ENCODE measurements at regions not wholly inside any gene's neighbourhood (a gene's known extent, or its start where the extent isn't known, plus 50 kb on each side); places are given as distances from the start of the nearest gene placed in this dataset.
"Not testable (repeated sequence)": the region's sequence is repeated elsewhere in the genome, so short reads cannot be mapped to it uniquely, and the experiment has no call there.

DNA sequence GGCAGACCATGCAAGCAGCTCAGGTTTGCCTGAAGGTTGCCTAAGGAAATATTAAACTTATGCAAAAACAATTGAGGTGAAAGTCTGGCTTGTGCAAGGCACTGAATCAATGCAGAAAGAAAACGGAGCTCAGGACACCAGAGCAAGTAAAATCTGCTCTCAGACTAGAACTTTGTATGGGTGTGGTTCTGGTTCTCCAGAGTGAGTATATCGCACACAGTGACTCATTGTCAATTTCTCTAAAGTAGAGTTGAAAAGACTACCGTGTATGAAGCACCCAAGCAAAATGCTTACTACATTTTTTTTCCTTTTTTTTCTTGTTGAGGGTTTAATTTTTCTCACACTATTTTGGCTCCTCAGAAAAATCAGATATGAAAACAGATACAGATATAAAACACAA lies 650.3 kb upstream of the CDH10 start:
- Histone ChIP-seq H3K4me1 (no peaks in the 10 kb centered on the region), H3K9me3 (no peaks in the 10 kb centered on the region), H3K27ac (no peak overlapping the region), H3K27me3 (ENCODE audit: insufficient read depth in 3 of 3, low read length in 2 of 3) (no peaks in the 10 kb centered on the region), H3K4me3 (no peak overlapping the region), H3K36me3 (ENCODE audit: insufficient read depth in 1 of 2, low read depth in 1 of 2) (no peaks in the 10 kb centered on the region)
- no peak for TF ChIP-seq CTCF (IDR thresholded peaks at IDR 0.05)
- WGBS, 3 donors, result 66 to 70% (median 66%) methylated on average over 3 of the region's 3 CpGs
- ATAC-seq (no peak), DNase-seq (no peak)
- intact Hi-C loops (cut with DNase I), result no loop called here

DNA sequence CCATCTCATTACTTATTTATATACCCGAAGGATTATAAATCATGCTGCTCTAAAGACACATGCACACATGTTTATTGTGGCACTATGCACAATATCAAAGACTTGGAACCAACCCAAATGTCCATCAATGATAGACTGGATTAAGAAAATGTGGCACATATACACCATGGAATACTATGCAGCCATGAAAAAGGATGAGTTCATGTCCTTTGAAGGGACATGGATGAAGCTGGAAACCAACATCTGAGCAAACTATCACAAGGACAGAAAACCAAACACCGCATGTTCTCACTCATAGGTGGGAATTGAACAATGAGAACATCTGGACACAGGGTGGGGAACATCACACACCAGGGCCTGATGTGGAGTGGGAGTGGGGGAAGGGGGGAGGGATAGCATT lies 645.0 kb upstream of the CDH10 start:
- H3K27ac ChIP-seq; H3K4me1 ChIP-seq; H3K4me3 ChIP-seq; H3K27me3 ChIP-seq (ENCODE audit: insufficient read depth in 3 of 3, low read length in 2 of 3); DNase-seq; H3K9me3 ChIP-seq; H3K36me3 ChIP-seq (ENCODE audit: insufficient read depth in 1 of 2, low read depth in 1 of 2); intact Hi-C loops (cut with DNase I); ATAC-seq: not testable (repeated sequence)
- WGBS, 3 donors, result 95 to 99% (median 99%) methylated on average over 2 of the region's 2 CpGs

- no peak for DNase-seq
- no peak for TF ChIP-seq CTCF (IDR thresholded peaks at IDR 0.05)
Measured at GRCh38 chr5:25286319-25286718, 641.5 kb upstream of the CDH10 start.

DNA sequence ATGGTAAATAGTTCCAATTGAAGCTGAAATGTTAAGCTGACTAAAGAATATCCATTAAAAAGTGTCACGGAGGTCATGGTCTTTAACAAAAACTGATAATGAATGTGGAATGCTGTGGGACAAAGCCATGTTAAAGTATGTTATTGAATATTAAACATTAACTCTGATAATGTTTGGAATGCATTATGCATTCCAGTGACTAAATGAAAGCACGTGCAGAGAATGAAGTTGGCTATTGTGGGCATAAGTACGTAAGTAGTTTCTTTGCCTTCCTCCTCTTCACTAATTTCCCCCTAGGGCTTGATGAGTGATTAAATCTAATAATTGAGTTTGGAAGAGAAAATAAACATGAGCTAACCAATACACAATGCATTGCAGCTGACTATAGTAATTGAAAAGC lies 640.4 kb upstream of the CDH10 start:
- no peaks in the 10 kb centered on the region for H3K4me1 ChIP-seq
- intact Hi-C loops (cut with DNase I), result no loop called here
- no peak overlapping the region for H3K4me3 ChIP-seq
- H3K36me3 ChIP-seq (ENCODE audit: insufficient read depth in 1 of 2, low read depth in 1 of 2), result no peaks in the 10 kb centered on the region
- WGBS, 3 donors, result 50 to 60% (median 52%) methylated on average over 3 of the region's 3 CpGs
- no peak for TF ChIP-seq CTCF (IDR thresholded peaks at IDR 0.05)
- H3K27ac ChIP-seq, result no peak overlapping the region
- no peaks in the 10 kb centered on the region for H3K27me3 ChIP-seq (ENCODE audit: insufficient read depth in 3 of 3, low read length in 2 of 3)
- DNase-seq, result no peak
- H3K9me3 ChIP-seq, result no peaks in the 10 kb centered on the region
- no peak for ATAC-seq

More at GRCh38 chr5:25286319-25286718, 641.5 kb upstream of the CDH10 start:
- no peak for ATAC-seq
- intact Hi-C loops (cut with DNase I), result no loop called here
- H3K4me1 ChIP-seq, result no peaks in the 10 kb centered on the region
- no peak overlapping the region for H3K27ac ChIP-seq
- no peaks in the 10 kb centered on the region for H3K9me3 ChIP-seq
- no peaks in the 10 kb centered on the region for H3K27me3 ChIP-seq (ENCODE audit: insufficient read depth in 3 of 3, low read length in 2 of 3)
- H3K36me3 ChIP-seq (ENCODE audit: insufficient read depth in 1 of 2, low read depth in 1 of 2), result no peaks in the 10 kb centered on the region
- no peak overlapping the region for H3K4me3 ChIP-seq
- 43 to 50% (median 50%) methylated on average over 3 of the region's 3 CpGs for WGBS, 3 donors

DNA sequence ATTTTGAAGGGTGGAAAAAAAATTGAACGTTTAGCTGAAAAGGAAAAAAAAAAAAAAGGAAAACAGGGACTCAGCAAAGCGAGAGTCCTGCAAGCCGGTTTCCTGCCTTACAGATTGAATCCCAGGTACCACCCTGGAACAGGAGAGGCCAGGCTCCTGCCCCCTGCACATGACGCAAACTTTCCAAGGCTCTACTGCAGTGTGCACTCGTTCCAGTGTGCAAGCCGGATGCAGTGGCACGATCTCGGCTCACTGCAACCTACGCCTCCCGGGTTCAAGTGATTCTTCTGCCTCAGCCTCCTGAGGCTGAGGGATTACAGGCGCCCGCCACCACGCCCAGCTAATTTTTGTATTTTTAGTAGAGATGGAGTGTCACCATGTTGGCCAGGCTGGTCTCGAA lies 618.7 kb upstream of the CDH10 start:
- H3K27me3 ChIP-seq (ENCODE audit: insufficient read depth in 3 of 3, low read length in 2 of 3); intact Hi-C loops (cut with DNase I); H3K9me3 ChIP-seq; H3K36me3 ChIP-seq (ENCODE audit: insufficient read depth in 1 of 2, low read depth in 1 of 2); ATAC-seq; H3K4me3 ChIP-seq; H3K4me1 ChIP-seq; H3K27ac ChIP-seq; DNase-seq: not testable (repeated sequence)
- WGBS, 3 donors, result 91 to 94% (median 93%) methylated on average over 14 of the region's 14 CpGs

DNA sequence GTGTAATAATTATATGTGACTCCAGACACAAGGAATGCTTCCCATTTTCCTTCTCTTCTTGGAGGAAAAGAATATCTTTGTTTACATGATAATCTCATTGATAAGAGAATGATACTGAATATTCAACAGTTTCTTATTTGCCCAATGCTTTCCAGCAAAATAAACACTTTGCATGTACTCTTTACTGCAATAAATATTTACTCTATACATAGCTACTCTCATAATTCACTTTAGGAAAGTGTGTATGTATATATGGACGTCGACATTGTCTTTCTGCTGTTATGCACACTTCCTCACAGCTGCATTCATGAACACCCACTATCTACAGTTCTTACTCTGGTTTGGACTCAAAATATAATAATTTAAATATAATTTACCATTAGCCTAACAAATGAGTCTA lies 617.4 kb upstream of the CDH10 start:
- Histone ChIP-seq H3K36me3 (ENCODE audit: insufficient read depth in 1 of 2, low read depth in 1 of 2) (no peaks in the 10 kb centered on the region), H3K4me3 (no peak overlapping the region), H3K4me1 (no peaks in the 10 kb centered on the region), H3K27me3 (ENCODE audit: insufficient read depth in 3 of 3, low read length in 2 of 3) (no peaks in the 10 kb centered on the region), H3K9me3 (no peaks in the 10 kb centered on the region), H3K27ac (no peak overlapping the region)
- DNase-seq (no peak), ATAC-seq (no peak)
- intact Hi-C loops (cut with DNase I), result no loop called here
- TF ChIP-seq CTCF (IDR thresholded peaks at IDR 0.05), result no peak
- WGBS, 3 donors, result 75 to 83% (median 80%) methylated on average over 2 of the region's 2 CpGs

Data from psoas muscle (tissue), 7 donors.